Esophagus muscularis mucosa (tissue), 4 donors: ENCODE measurements at regions not wholly inside any gene's neighbourhood (a gene's known extent, or its start where the extent isn't known, plus 50 kb on each side); places are given as distances from the start of the nearest gene placed in this dataset.

Source experiments
- DNase-seq: peaks from one replicate; pipeline ENCODE4 v3.0.0-alpha.2; 2017; ENCODE audit errors: extremely low spot score
- H3K27ac ChIP-seq, 4 donors: fragments of 200-600 bp; sonication (generic); replicated peaks in 1 of 4; 1 replicate in 3 of 4; 2 replicates in 1 of 4; pipeline ENCODE4 v1.5.1; 2016 to 2019; ENCODE audit warnings: mild to moderate bottlenecking in 1 of 4
- H3K27me3 ChIP-seq, 4 donors: fragments of 200-600 bp; sonication (generic); one replicate each; pipeline versions ENCODE4 v1.5.1 to v1.6.0; 2016 to 2019
- H3K36me3 ChIP-seq, 4 donors: fragments of 200-600 bp; sonication (generic); one replicate each; pipeline ENCODE4 v1.5.1; 2016 to 2019
- H3K4me1 ChIP-seq, 4 donors: fragments of 200-600 bp; sonication (generic); one replicate each; pipeline ENCODE4 v1.5.1; 2016 to 2019
- H3K4me3 ChIP-seq, 4 donors: fragments of 200-600 bp; sonication (generic); 1 replicate in 2 of 4; 2 replicates in 2 of 4; pipeline ENCODE4 v1.5.1; 2016 to 2019; ENCODE audit warnings: mild to moderate bottlenecking in 4 of 4, moderate library complexity in 1 of 4
- H3K9me3 ChIP-seq, 4 donors: fragments of 200-600 bp; sonication (generic); 1 replicate in 3 of 4; 2 replicates in 1 of 4; pipeline ENCODE4 v1.5.1; 2016 to 2019
- CTCF ChIP-seq, 3 experiments: fragments of 200-600 bp in 2 of 3; fragments of 450-650 bp in 1 of 3; sonication (generic) in 2 of 3; IDR thresholded peaks; one replicate each; pipeline ENCODE4 v1.5.1; 2017 to 2019; ENCODE audit warnings: antibody characterized with exemption in 3 of 3, mild to moderate bottlenecking in 2 of 3, moderate library complexity in 1 of 3
- EP300 ChIP-seq: sonication (generic); formaldehyde crosslinking; IDR thresholded peaks from one replicate; pipeline ENCODE4 v1.6.1; 2017; ENCODE audit warnings: antibody characterized with exemption
- POLR2A ChIP-seq: fragments of 450-650 bp; IDR thresholded peaks from one replicate; pipeline ENCODE4 v1.6.1; 2017; ENCODE audit warnings: antibody characterized with exemption, moderate library complexity, mild to moderate bottlenecking, low read depth
- POLR2AphosphoS5 ChIP-seq, 2 donors: sonication (generic); formaldehyde crosslinking; IDR thresholded peaks; one replicate each; pipeline ENCODE4 v1.6.1; 2017; ENCODE audit warnings: antibody characterized with exemption in 2 of 2
- WGBS: methylation state at CpG from one replicate; pipeline ENCODE4 v1.1.5; 2018; 5-methylcytosine and 5-hydroxymethylcytosine counted together
- intact Hi-C: fragments of 100-400 bp; cut with DNase I; formaldehyde crosslinking; loops from one replicate; pipeline ENCODE4 v1.15.1; 2023

GRCh38 chr15:38864827-38865581 is 300.4 kb upstream of the RASGRP1 start:
- TF ChIP-seq EP300: no peak
- no peak for TF ChIP-seq POLR2A
- peak; percentile 22 to 65 for TF ChIP-seq POLR2AphosphoS5 (IDR thresholded peaks at IDR 0.05)
- TF ChIP-seq CTCF (IDR thresholded peaks at IDR 0.05): no peak
- DNase-seq: no peak
- no peaks in the 10 kb centered on the region for H3K36me3 ChIP-seq
- H3K9me3 ChIP-seq: no peaks in the 10 kb centered on the region
- peak overlapping the region; percentile 41 to 60 (median 53) for H3K27ac ChIP-seq
- 74% methylated on average over 8 of the region's 9 CpGs for WGBS
- no peak overlapping the region for H3K4me3 ChIP-seq
- intact Hi-C loops: no loop called here
- H3K27me3 ChIP-seq: no peaks in the 10 kb centered on the region
- H3K4me1 ChIP-seq: peaks cover 0 to 25% (median 8%) of the 10 kb centered on the region in 4 donors

- no peak for TF ChIP-seq POLR2AphosphoS5 (IDR thresholded peaks at IDR 0.05)
- no peak for TF ChIP-seq EP300
- no peak for TF ChIP-seq POLR2A
- TF ChIP-seq CTCF (IDR thresholded peaks at IDR 0.05): no peak
- Histone ChIP-seq H3K27ac (no peak overlapping the region), H3K36me3 (no peaks in the 10 kb centered on the region), H3K9me3 (peaks cover 0 to 4% (median 0%) of the 10 kb centered on the region in 4 donors), H3K27me3 (no peaks in the 10 kb centered on the region), H3K4me1 (peaks cover 0 to 25% (median 7%) of the 10 kb centered on the region in 4 donors), H3K4me3 (no peak overlapping the region)
- intact Hi-C loops: no loop called here
- DNase-seq: no peak
- WGBS: 90% methylated on average over 7 of the region's 7 CpGs
Observed at GRCh38 chr15:38867556-38867955, 302.9 kb upstream of the RASGRP1 start.

GRCh38 chr15:38868326-38869114 is 303.9 kb upstream of the RASGRP1 start:
- intact Hi-C loops: no loop called here
- Histone ChIP-seq H3K4me1 (peaks cover 0 to 34% (median 7%) of the 10 kb centered on the region in 4 donors), H3K27me3 (no peaks in the 10 kb centered on the region), H3K9me3 (peaks cover 0 to 4% (median 0%) of the 10 kb centered on the region in 4 donors), H3K27ac (peak overlapping the region in 1 of 4 donors; percentile 25), H3K36me3 (no peaks in the 10 kb centered on the region), H3K4me3 (no peak overlapping the region)
- no peak for DNase-seq
- WGBS: 71% methylated on average over 8 of the region's 8 CpGs
- TF ChIP-seq EP300 (no peak), POLR2AphosphoS5 (IDR thresholded peaks at IDR 0.05) (peak; percentile 37 to 39)

GRCh38 chr15:38871638-38872037 is 307.0 kb upstream of the RASGRP1 start:
- 93% methylated on average over 3 of the region's 3 CpGs for WGBS
- Histone ChIP-seq H3K36me3 (no peaks in the 10 kb centered on the region), H3K4me1 (peaks cover 0 to 22% (median 9%) of the 10 kb centered on the region in 4 donors), H3K27ac (no peak overlapping the region), H3K27me3 (no peaks in the 10 kb centered on the region), H3K9me3 (peaks cover 0 to 4% (median 0%) of the 10 kb centered on the region in 4 donors), H3K4me3 (no peak overlapping the region)
- intact Hi-C loops: no loop called here
- no peak for TF ChIP-seq POLR2A
- no peak for TF ChIP-seq POLR2AphosphoS5 (IDR thresholded peaks at IDR 0.05)
- no peak for TF ChIP-seq EP300
- no peak for TF ChIP-seq CTCF (IDR thresholded peaks at IDR 0.05)
- no peak for DNase-seq

GRCh38 chr15:38872732-38873131 is 308.1 kb upstream of the RASGRP1 start:
- peaks cover 0 to 4% (median 0%) of the 10 kb centered on the region in 4 donors for H3K9me3 ChIP-seq
- no peaks in the 10 kb centered on the region for H3K27me3 ChIP-seq
- intact Hi-C loops: no loop called here
- no peak overlapping the region for H3K4me3 ChIP-seq
- TF ChIP-seq POLR2A: no peak
- no peak for TF ChIP-seq CTCF (IDR thresholded peaks at IDR 0.05)
- no peak for TF ChIP-seq EP300
- no peak for TF ChIP-seq POLR2AphosphoS5 (IDR thresholded peaks at IDR 0.05)
- no peak for DNase-seq
- H3K36me3 ChIP-seq: no peaks in the 10 kb centered on the region
- peaks cover 0 to 28% (median 18%) of the 10 kb centered on the region in 4 donors for H3K4me1 ChIP-seq
- peak overlapping the region in 3 of 4 donors; percentile 24 to 44 (median 36) for H3K27ac ChIP-seq
- WGBS: 96% methylated on average over 5 of the region's 5 CpGs
